ENCODE measurements at regions not wholly inside any gene's neighbourhood (a gene's known extent, or its start where the extent isn't known, plus 50 kb on each side); places are given as distances from the start of the nearest gene placed in this dataset.

GRCh38 chr5:163661360-163661759, 155.9 kb downstream of the MAT2B start:
- no peak for TF ChIP-seq TAF1 (conservative IDR thresholded peaks at IDR 0.05)
- TF ChIP-seq MAX (IDR thresholded peaks at IDR 0.05), result no peak
- no peak for TF ChIP-seq CTCF (IDR thresholded peaks at IDR 0.05; ENCODE audit: low read depth, low read length, missing input control)

Measured in liver (tissue), 3 donors.